ENCODE measurements at regions not wholly inside any gene's neighbourhood (a gene's known extent, or its start where the extent isn't known, plus 50 kb on each side); places are given as distances from the start of the nearest gene placed in this dataset.

GRCh38 chr11:42161886-42162285 is 702.4 kb upstream of the LRRC4C start:
- TF ChIP-seq CTCF (conservative IDR thresholded peaks at IDR 0.05; ENCODE audit: low read length) (no peak), EZH2phosphoT487 (IDR thresholded peaks at IDR 0.05; ENCODE audit: borderline replicate concordance, low read depth, low read length) (no peak)

Measured in OCI-LY7 (cell line).